Naive thymus-derived CD4-positive, alpha-beta T cell (primary cell): ENCODE measurements at regions not wholly inside any gene's neighbourhood (a gene's known extent, or its start where the extent isn't known, plus 50 kb on each side); places are given as distances from the start of the nearest gene placed in this dataset.

ENCODE experiments used
- ATAC-seq: fragments of 150-1000 bp; cut with Tn5 transposase; 2 replicates; pipeline ENCODE4 v1.10.0; 2021; ENCODE audit warnings: mild to moderate bottlenecking, moderate library complexity
- CTCF ChIA-PET: fragments of 350-600 bp; sonication (Branson Sonifier 250); formaldehyde crosslinking; loops from one replicate; lab custom pipeline; 2021; ENCODE audit warnings: antibody characterized with exemption; lab: Charles Lee
- POLR2A ChIA-PET: fragments of 350-600 bp; sonication (Branson Sonifier 250); formaldehyde crosslinking; loops from one replicate; lab custom pipeline; 2021; ENCODE audit warnings: antibody characterized with exemption, inconsistent platforms; lab: Charles Lee
- DNase-seq, 9 donors: peaks; one replicate each; pipeline versions ENCODE4 v3.0.0 to v3.0.0-alpha.2; 2020 to 2022; ENCODE audit warnings: mixed read lengths in 1 of 9
- H3K27ac ChIP-seq: one replicate; pipeline ENCODE4 v1.7.0; 2013; ENCODE audit warnings: mild to moderate bottlenecking, low read depth, low read length, moderate library complexity
- H3K27me3 ChIP-seq, 2 donors: one replicate each; pipeline ENCODE4 v1.7.0; 2013; ENCODE audit warnings: low read length in 2 of 2, mild to moderate bottlenecking in 2 of 2, moderate library complexity in 2 of 2; ENCODE audit not compliant: control insufficient read depth in 2 of 2, insufficient read depth in 2 of 2
- H3K36me3 ChIP-seq, 3 experiments: 1 replicate in 2 of 3; 2 replicates in 1 of 3; pipeline ENCODE4 v1.7.0; 2013; ENCODE audit warnings: low read length in 3 of 3, mild to moderate bottlenecking in 3 of 3, moderate library complexity in 1 of 3; ENCODE audit not compliant: insufficient read depth in 3 of 3, control insufficient read depth in 2 of 3
- H3K4me1 ChIP-seq, 2 donors: one replicate each; pipeline ENCODE4 v1.7.0; 2013; ENCODE audit warnings: low read length in 2 of 2, mild to moderate bottlenecking in 2 of 2, moderate library complexity in 1 of 2; ENCODE audit not compliant: control insufficient read depth in 2 of 2, insufficient read depth in 2 of 2
- H3K4me3 ChIP-seq: 2 replicates; pipeline ENCODE4 v1.7.0; 2013; ENCODE audit warnings: mild to moderate bottlenecking, low read length
- H3K9me3 ChIP-seq, 3 experiments: 1 replicate in 2 of 3; 2 replicates in 1 of 3; pipeline ENCODE4 v1.7.0; 2013; ENCODE audit warnings: low read length in 3 of 3; ENCODE audit not compliant: control insufficient read depth in 2 of 3
- H3K27ac Mint-ChIP-seq, 9 donors: one replicate each; pipeline ENCODE4 v1.8.0; 2020 to 2022; ENCODE audit warnings: mixed read lengths in 9 of 9, mild to moderate bottlenecking in 8 of 9, moderate library complexity in 5 of 9, inconsistent platforms in 2 of 9
- H3K27me3 Mint-ChIP-seq, 5 donors: one replicate each; pipeline ENCODE4 v1.8.0; 2021 to 2022; ENCODE audit warnings: mixed read lengths in 5 of 5, mild to moderate bottlenecking in 1 of 5
- H3K36me3 Mint-ChIP-seq, 5 donors: one replicate each; pipeline ENCODE4 v1.8.0; 2020 to 2022; ENCODE audit warnings: mixed read lengths in 5 of 5, mild to moderate bottlenecking in 3 of 5, inconsistent platforms in 1 of 5
- H3K4me1 Mint-ChIP-seq, 7 donors: one replicate each; pipeline ENCODE4 v1.8.0; 2020 to 2022; ENCODE audit warnings: mixed read lengths in 7 of 7, mild to moderate bottlenecking in 3 of 7, inconsistent platforms in 1 of 7
- H3K4me3 Mint-ChIP-seq, 10 donors: one replicate each; pipeline ENCODE4 v1.8.0; 2020 to 2022; ENCODE audit warnings: mild to moderate bottlenecking in 10 of 10, mixed read lengths in 10 of 10, moderate library complexity in 6 of 10, inconsistent platforms in 2 of 10
- H3K9me3 Mint-ChIP-seq, 11 donors: one replicate each; pipeline ENCODE4 v1.8.0; 2020 to 2022; ENCODE audit warnings: mixed read lengths in 11 of 11, mild to moderate bottlenecking in 4 of 11, inconsistent platforms in 1 of 11, moderate library complexity in 1 of 11
- intact Hi-C, 2 donors: fragments of 100-400 bp; cut with micrococcal nuclease; formaldehyde crosslinking; loops; one replicate each; pipeline ENCODE4 v1.15.1; 2023

DNA sequence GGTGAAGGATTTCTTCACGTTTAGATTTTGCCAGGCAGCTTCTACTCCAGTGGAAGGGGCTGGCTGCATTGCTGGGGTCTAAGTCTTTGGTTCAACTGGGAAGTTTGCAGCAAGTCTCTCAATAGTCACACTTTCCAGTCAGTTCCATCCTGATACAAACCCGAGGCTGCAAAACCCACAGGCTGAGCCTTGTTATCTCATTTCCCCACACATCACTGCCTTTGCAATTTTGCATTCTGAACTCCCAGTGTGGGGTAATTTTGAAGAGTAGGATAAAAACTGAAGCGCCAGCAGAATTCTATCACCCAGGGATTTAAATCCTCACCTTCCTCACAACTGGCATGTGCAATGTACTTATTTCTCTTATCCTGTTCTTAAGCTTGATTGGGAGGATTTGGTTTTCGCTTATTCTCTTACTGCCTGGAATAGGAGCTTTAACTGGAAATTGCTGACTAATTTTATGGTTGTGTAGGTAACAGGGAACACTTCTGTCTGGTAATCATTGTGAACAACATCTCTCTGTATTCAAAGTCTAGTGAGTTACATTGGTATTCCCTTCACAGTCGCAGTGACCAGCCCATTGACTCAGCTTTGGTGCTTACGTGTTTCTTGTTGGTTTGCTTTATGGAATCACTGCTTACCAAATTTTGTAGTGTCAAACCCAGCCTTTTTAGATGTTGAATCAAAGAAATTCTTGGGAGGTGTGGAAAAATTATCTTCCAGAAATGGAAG is 142.0 kb upstream of the TOPAZ1 start:
- no peaks in the 10 kb centered on the region for H3K36me3 ChIP-seq
- H3K4me1 Mint-ChIP-seq = peaks cover 0 to 3% (median 0%) of the 10 kb centered on the region in 7 donors
- DNase-seq (no peak), ATAC-seq (no peak)
- H3K36me3 Mint-ChIP-seq = no peaks in the 10 kb centered on the region
- H3K4me3 ChIP-seq = no peak overlapping the region
- no peak overlapping the region for H3K4me3 Mint-ChIP-seq
- H3K27me3 Mint-ChIP-seq = peaks cover 18 to 66% (median 31%) of the 10 kb centered on the region in 5 donors
- no peaks in the 10 kb centered on the region for H3K4me1 ChIP-seq
- intact Hi-C loops = no loop called here
- no peaks in the 10 kb centered on the region for H3K9me3 ChIP-seq
- no peak overlapping the region for H3K27ac Mint-ChIP-seq
- POLR2A ChIA-PET = no interaction called here
- CTCF ChIA-PET = no interaction called here
- no peak overlapping the region for H3K27ac ChIP-seq
- no peaks in the 10 kb centered on the region for H3K27me3 ChIP-seq
- peaks cover 0 to 2% (median 0%) of the 10 kb centered on the region in 11 donors for H3K9me3 Mint-ChIP-seq

DNA sequence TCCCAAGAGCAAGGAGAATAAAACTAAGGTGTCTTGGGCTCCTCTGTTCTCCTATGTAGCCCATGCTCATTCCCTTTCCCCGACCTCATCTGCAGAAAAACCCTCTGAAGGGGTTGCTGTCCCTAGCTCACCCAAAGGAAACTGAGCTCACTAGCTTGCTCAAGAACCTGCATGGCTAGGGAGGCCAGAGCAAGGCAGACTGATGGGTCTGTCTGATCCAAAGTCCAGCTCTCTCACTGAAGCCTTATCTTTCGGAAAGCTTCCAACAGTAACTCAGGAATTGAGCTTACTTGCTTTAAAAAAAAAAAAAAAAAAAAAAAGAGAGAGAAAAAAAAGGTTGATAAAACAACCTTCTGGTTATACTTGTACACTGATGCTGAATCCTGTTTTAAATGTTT is 141.4 kb upstream of the TOPAZ1 start:
- Histone ChIP-seq H3K27ac (no peak overlapping the region), H3K4me3 (no peak overlapping the region), H3K9me3 (no peaks in the 10 kb centered on the region), H3K27me3 (no peaks in the 10 kb centered on the region), H3K4me1 (no peaks in the 10 kb centered on the region), H3K36me3 (no peaks in the 10 kb centered on the region)
- Mint-ChIP-seq H3K36me3 (no peaks in the 10 kb centered on the region), H3K4me1 (peaks cover 0 to 8% (median 0%) of the 10 kb centered on the region in 7 donors), H3K27ac (no peak overlapping the region), H3K27me3 (peaks cover 18 to 66% (median 31%) of the 10 kb centered on the region in 5 donors), H3K9me3 (peaks cover 0 to 2% (median 0%) of the 10 kb centered on the region in 11 donors), H3K4me3 (no peak overlapping the region)
- CTCF ChIA-PET = no interaction called here
- DNase-seq (no peak), ATAC-seq (no peak)
- POLR2A ChIA-PET = no interaction called here
- intact Hi-C loops = no loop called here

DNA sequence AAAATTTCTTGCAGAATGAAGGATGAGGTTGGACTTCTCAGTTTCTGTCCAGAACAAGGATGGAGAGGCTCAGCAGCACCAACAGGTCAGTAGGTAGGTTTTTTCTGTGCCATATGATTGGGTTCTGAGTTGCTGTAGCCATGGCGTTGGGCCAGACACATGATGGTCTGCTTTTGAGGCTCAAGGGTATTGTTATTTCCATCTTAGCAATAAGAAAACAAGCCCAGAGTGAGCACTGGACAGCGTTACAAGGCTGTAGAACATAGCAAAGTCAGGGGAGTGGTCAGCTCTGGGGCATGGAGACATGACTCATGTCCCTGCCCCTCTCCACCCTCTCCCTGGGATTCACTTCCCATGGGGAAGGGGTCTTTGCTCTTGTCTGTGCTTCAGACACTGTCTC is 137.6 kb upstream of the TOPAZ1 start:
- Histone ChIP-seq H3K36me3 (no peaks in the 10 kb centered on the region), H3K9me3 (no peaks in the 10 kb centered on the region), H3K4me1 (no peaks in the 10 kb centered on the region), H3K27ac (no peak overlapping the region), H3K4me3 (no peak overlapping the region), H3K27me3 (no peaks in the 10 kb centered on the region)
- CTCF ChIA-PET = no interaction called here
- Mint-ChIP-seq H3K36me3 (no peaks in the 10 kb centered on the region), H3K4me1 (peaks cover 0 to 16% (median 0%) of the 10 kb centered on the region in 7 donors), H3K4me3 (no peak overlapping the region), H3K27me3 (peaks cover 12 to 43% (median 25%) of the 10 kb centered on the region in 5 donors), H3K9me3 (no peaks in the 10 kb centered on the region), H3K27ac (no peak overlapping the region)
- DNase-seq = no peak
- intact Hi-C loops = no loop called here
- POLR2A ChIA-PET = no interaction called here
- no peak for ATAC-seq

DNA sequence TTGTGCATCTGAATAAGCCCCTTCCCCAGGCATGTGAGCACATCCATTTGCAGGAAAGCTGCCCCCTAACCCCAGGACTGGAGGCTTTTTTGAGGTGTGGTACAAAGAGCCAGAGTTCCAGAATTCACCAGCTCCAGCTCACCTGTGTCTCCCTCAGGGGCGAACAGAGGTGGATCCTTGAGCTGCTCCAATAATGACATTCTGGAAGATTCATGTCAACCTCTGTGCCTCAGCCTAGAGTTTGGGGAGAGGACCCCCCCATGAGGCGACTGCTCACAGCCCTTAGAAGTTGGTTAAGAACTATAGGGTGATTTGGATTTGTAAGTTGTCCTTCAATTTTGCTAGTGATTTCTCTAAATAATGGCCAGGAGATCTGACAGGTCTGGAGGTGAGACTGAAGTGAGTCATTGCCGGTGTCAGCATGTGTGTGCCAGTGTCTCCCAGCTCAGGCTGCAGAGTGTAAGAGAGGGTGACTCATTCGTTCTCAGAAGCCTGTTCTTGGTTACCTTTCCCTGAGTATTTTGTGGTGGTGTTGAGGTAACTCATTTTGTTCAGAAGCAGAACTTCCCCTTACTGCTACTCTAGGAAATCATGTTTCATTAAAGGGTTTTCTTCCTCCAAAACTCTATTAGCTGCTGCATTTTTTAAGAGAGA is 136.9 kb upstream of the TOPAZ1 start:
- POLR2A ChIA-PET = no interaction called here
- peaks cover 9 to 38% (median 23%) of the 10 kb centered on the region in 5 donors for H3K27me3 Mint-ChIP-seq
- ATAC-seq = peak; percentile 24

DNA sequence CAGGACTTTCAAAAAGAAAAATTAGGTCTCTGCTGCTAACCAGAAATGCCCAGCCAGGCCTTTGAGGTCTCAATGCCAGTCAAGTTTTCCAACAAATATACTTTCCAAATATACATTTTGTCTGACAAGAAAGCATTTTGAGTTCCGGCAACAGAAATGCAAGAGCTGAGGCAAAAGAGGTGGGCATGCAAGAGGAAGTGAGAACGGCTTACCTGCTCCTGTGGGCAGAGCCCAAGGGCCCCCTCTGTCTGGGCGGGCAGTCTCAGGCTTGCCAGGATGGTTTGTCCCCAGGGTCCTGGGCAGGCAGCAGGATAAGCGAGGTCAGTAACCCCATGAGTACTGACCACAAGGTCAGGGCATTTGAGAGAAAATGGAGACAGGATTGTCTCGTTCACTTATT is 136.1 kb upstream of the TOPAZ1 start:
- ATAC-seq (no peak), DNase-seq (no peak)
- peak overlapping the region in 1 of 9 donors; percentile 47 for H3K27ac Mint-ChIP-seq
- Histone ChIP-seq H3K36me3 (no peaks in the 10 kb centered on the region), H3K27me3 (no peaks in the 10 kb centered on the region), H3K4me1 (no peaks in the 10 kb centered on the region), H3K9me3 (no peaks in the 10 kb centered on the region), H3K27ac (no peak overlapping the region), H3K4me3 (no peak overlapping the region)
- POLR2A ChIA-PET = no interaction called here
- no peak overlapping the region for H3K4me3 Mint-ChIP-seq
- peaks cover 9 to 34% (median 20%) of the 10 kb centered on the region in 5 donors for H3K27me3 Mint-ChIP-seq
- H3K4me1 Mint-ChIP-seq = peaks cover 0 to 16% (median 0%) of the 10 kb centered on the region in 7 donors
- H3K36me3 Mint-ChIP-seq = no peaks in the 10 kb centered on the region
- no peaks in the 10 kb centered on the region for H3K9me3 Mint-ChIP-seq
- intact Hi-C loops = no loop called here
- CTCF ChIA-PET = no interaction called here

More for the DNA sequence above, 136.9 kb upstream of the TOPAZ1 start:
- Histone ChIP-seq H3K27me3 (no peaks in the 10 kb centered on the region), H3K4me1 (no peaks in the 10 kb centered on the region), H3K36me3 (no peaks in the 10 kb centered on the region), H3K4me3 (no peak overlapping the region), H3K27ac (no peak overlapping the region), H3K9me3 (no peaks in the 10 kb centered on the region)
- intact Hi-C loops = no loop called here
- peaks cover 0 to 16% (median 0%) of the 10 kb centered on the region in 7 donors for H3K4me1 Mint-ChIP-seq
- peak overlapping the region in 1 of 10 donors; percentile 16 for H3K4me3 Mint-ChIP-seq
- H3K27ac Mint-ChIP-seq = peak overlapping the region in 2 of 9 donors; percentile 1 to 47
- H3K9me3 Mint-ChIP-seq = no peaks in the 10 kb centered on the region
- CTCF ChIA-PET = no interaction called here
- H3K36me3 Mint-ChIP-seq = no peaks in the 10 kb centered on the region
- DNase-seq = peak in 1 of 9 donors; percentile 39

DNA sequence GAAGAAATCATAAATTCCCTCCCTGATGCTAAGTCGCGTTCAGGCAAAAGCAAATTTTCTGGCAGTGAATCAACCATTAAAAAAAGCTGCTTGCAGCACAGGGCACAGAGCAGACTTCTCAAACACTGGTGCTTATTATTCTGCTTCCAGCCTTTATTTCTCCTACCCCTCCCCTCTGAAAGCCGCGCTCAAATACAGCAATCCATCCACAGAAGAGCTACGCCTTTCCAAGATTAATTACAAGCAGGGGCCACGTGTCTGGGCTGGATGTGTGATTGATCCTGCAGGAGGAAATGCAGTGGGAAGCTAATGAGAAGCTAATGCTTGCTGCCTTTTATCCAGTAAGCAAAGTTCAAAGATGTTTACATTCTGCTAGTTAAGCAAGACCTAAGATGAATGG is 134.9 kb upstream of the TOPAZ1 start:
- Mint-ChIP-seq H3K36me3 (no peaks in the 10 kb centered on the region), H3K27ac (no peak overlapping the region), H3K9me3 (peaks cover 0 to under 1% (median 0%) of the 10 kb centered on the region in 11 donors), H3K27me3 (peaks cover 9 to 25% (median 17%) of the 10 kb centered on the region in 5 donors), H3K4me1 (peaks cover 0 to 16% (median 0%) of the 10 kb centered on the region in 7 donors), H3K4me3 (no peak overlapping the region)
- H3K36me3 ChIP-seq = no peaks in the 10 kb centered on the region
- POLR2A ChIA-PET = no interaction called here
- H3K27ac ChIP-seq = no peak overlapping the region
- no peaks in the 10 kb centered on the region for H3K9me3 ChIP-seq
- DNase-seq (no peak), ATAC-seq (no peak)
- H3K4me3 ChIP-seq = no peak overlapping the region
- CTCF ChIA-PET = no interaction called here
- intact Hi-C loops = no loop called here
- no peaks in the 10 kb centered on the region for H3K4me1 ChIP-seq
- no peaks in the 10 kb centered on the region for H3K27me3 ChIP-seq
